Small intestine (tissue), 7 donors: ENCODE measurements at regions not wholly inside any gene's neighbourhood (a gene's known extent, or its start where the extent isn't known, plus 50 kb on each side); places are given as distances from the start of the nearest gene placed in this dataset.
"Not testable (repeated sequence)": the region's sequence is repeated elsewhere in the genome, so short reads cannot be mapped to it uniquely, and the experiment has no call there.

Source experiments
- DNase-seq, 2 donors: peaks; one replicate each; pipeline versions ENCODE4 v3.0.0 to v3.0.0-alpha.2; 2013
- FAIRE-seq: peaks from 2 replicates; lab custom pipeline; 2012; peaks lifted over from hg19 to GRCh38; lab: Jason Lieb, UNC
- H3K27ac ChIP-seq, 3 donors: one replicate each; pipeline ENCODE4 v1.5.1; 2013; ENCODE audit warnings: low read length in 2 of 3, mild to moderate bottlenecking in 2 of 3, control low read depth in 1 of 3, inconsistent platforms in 1 of 3, low read depth in 1 of 3, moderate library complexity in 1 of 3
- H3K27me3 ChIP-seq, 3 donors: one replicate each; pipeline ENCODE4 v1.6.1; 2013; ENCODE audit warnings: low read length in 3 of 3, inconsistent platforms in 1 of 3; ENCODE audit not compliant: control insufficient read depth in 3 of 3, insufficient read depth in 3 of 3
- H3K36me3 ChIP-seq, 3 donors: one replicate each; pipeline ENCODE4 v1.6.1; 2013; ENCODE audit warnings: low read length in 3 of 3, inconsistent platforms in 1 of 3, low read depth in 1 of 3, mild to moderate bottlenecking in 1 of 3, moderate library complexity in 1 of 3; ENCODE audit not compliant: control insufficient read depth in 3 of 3, insufficient read depth in 2 of 3
- H3K4me1 ChIP-seq, 3 donors: one replicate each; pipeline ENCODE4 v1.6.1; 2013; ENCODE audit warnings: low read length in 2 of 3, inconsistent platforms in 1 of 3, low read depth in 1 of 3, mild to moderate bottlenecking in 1 of 3, moderate library complexity in 1 of 3; ENCODE audit not compliant: control insufficient read depth in 3 of 3, insufficient read depth in 2 of 3
- H3K4me3 ChIP-seq, 3 donors: one replicate each; pipeline ENCODE4 v1.5.1; 2013; ENCODE audit warnings: low read length in 3 of 3, control low read depth in 1 of 3, inconsistent platforms in 1 of 3, low read depth in 1 of 3, mild to moderate bottlenecking in 1 of 3, moderate library complexity in 1 of 3
- H3K9me3 ChIP-seq, 2 donors: one replicate each; pipeline ENCODE4 v1.6.1; 2013; ENCODE audit warnings: low read depth in 1 of 2, low read length in 1 of 2; ENCODE audit not compliant: control insufficient read depth in 2 of 2, insufficient read depth in 1 of 2
- WGBS, 3 donors: extraction: QIAGEN DNeasy Blood & Tissue Kit; methylation state at CpG; one replicate each; pipeline ENCODE4 v1.1.7; 2013; 5-methylcytosine and 5-hydroxymethylcytosine counted together
- donor health status: healthy with polysubstance abuse.
- donor health status: control.
- donor health status: control.
- donor health status: Bipolar disorder and iron deficiency.
- donor health status: healthy.

DNA sequence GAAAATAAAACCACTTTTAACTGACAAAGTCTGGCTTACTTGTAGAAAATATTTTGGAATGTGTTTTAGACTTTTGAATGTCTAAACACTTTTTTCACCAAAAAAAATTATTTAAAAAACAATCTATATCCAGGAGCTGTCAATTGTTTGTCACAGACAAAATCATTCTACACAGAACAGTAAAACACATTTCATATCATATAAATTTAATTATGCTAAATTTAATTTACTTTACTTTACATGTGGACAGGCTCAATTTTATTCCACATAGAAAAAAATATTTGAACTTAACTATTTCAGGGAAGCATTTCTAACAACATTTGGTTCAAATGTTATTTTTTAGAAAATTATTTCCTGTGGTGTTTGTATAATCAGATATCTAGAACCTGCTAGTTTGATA lies 1417.0 kb downstream of the ZPLD1 start:
- no peaks in the 10 kb centered on the region for H3K4me1 ChIP-seq
- FAIRE-seq (no peak), DNase-seq (no peak)
- H3K9me3 ChIP-seq = no peaks in the 10 kb centered on the region
- H3K27me3 ChIP-seq = no peaks in the 10 kb centered on the region
- H3K4me3 ChIP-seq = no peak overlapping the region
- H3K36me3 ChIP-seq = no peaks in the 10 kb centered on the region
- H3K27ac ChIP-seq = no peak overlapping the region

DNA sequence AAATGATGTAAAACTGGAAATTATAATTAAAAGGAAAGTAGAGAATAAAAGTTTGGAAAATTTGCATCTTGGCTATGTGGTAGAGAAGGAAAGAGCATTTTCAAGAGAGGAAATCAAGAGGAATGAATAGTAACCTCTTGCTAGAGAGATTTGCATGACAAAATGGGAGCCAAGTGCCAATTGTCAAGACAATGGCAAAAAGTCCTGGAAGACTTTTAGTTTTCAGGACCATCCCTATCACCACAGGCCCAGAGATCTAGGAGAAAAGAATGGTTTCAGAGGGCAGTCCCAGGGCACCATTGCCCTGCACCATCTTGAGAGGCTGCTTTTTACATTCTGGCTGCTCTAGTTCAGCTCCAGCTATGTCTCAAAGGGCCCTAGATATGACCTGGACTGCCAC lies 1427.6 kb downstream of the ZPLD1 start:
- no peak for DNase-seq
- no peak for FAIRE-seq
- Histone ChIP-seq H3K27me3 (no peaks in the 10 kb centered on the region), H3K36me3 (no peaks in the 10 kb centered on the region), H3K9me3 (no peaks in the 10 kb centered on the region), H3K4me1 (no peaks in the 10 kb centered on the region), H3K27ac (no peak overlapping the region), H3K4me3 (no peak overlapping the region)

DNA sequence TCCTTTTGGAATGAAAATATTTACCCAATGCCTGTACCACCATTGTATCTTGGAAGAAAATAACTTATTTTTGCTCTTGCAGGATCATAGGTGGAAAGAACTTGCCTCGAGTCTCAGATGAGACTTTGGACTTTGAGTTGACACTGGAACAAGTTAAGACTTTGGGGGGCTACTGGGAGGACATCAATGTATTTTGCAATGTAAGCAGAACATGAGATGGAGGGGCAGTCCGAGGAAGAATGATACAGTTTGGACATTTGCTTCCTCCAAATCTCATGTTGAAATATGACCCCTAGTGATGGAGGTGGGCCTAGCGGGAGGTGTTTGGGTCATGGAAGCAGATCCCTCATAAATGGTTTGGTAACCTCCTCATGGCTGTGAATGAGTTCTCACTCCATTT lies 1428.6 kb downstream of the ZPLD1 start:
- no peak for DNase-seq
- no peak for FAIRE-seq
- no peaks in the 10 kb centered on the region for H3K27me3 ChIP-seq
- no peaks in the 10 kb centered on the region for H3K36me3 ChIP-seq
- no peak overlapping the region for H3K4me3 ChIP-seq
- H3K27ac ChIP-seq = no peak overlapping the region
- no peaks in the 10 kb centered on the region for H3K9me3 ChIP-seq
- no peaks in the 10 kb centered on the region for H3K4me1 ChIP-seq
- 67 to 80% (median 71%) methylated on average over 3 of the region's 3 CpGs for whole genome bisulfite sequencing, 3 donors

DNA sequence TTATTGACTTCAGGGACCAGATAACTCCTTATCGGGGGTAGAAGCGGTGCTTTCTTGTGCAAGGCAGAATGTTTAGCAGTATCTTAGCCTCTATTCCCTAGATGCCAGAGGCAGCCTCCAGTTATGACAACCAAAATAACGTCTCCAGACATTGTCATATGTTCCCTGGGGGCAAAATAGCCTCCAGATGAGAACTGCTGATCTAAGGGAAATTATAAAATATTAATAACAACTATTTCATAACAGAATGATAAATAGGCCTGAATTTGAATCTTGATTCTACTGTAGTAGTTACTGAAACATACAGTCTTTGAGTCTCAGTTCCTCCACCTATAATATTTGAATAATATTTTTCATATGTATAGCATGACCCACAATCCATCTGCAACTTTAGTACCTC lies 1431.3 kb downstream of the ZPLD1 start:
- FAIRE-seq (no peak), DNase-seq (no peak)
- Histone ChIP-seq H3K27me3 (no peaks in the 10 kb centered on the region), H3K36me3 (no peaks in the 10 kb centered on the region), H3K4me3 (no peak overlapping the region), H3K27ac (no peak overlapping the region), H3K4me1 (no peaks in the 10 kb centered on the region), H3K9me3 (no peaks in the 10 kb centered on the region)
- WGBS, 3 donors = 68 to 78% (median 70%) methylated on average over 3 of the region's 3 CpGs

DNA sequence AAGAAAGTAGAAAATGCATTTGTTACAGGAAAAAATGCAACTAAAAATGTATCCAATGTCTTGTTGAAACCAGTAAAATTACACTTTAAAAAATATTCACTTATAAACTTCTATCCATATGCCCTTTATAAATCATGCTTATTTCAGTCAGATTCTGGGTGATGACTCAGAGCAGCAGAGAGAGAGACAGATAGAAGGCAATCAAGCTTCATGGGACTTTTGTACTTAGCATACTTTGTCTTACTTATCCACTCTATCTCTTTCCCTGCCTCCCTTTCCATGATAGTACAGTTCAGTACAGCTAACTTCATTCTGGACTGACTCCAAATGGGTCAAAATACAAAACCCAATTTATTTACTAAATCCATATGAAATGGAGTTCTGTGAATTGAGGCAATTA lies 1438.2 kb downstream of the ZPLD1 start:
- Histone ChIP-seq H3K27ac (no peak overlapping the region), H3K9me3 (no peaks in the 10 kb centered on the region), H3K4me1 (no peaks in the 10 kb centered on the region), H3K27me3 (no peaks in the 10 kb centered on the region), H3K36me3 (no peaks in the 10 kb centered on the region), H3K4me3 (no peak overlapping the region)
- FAIRE-seq (no peak), DNase-seq (no peak)

DNA sequence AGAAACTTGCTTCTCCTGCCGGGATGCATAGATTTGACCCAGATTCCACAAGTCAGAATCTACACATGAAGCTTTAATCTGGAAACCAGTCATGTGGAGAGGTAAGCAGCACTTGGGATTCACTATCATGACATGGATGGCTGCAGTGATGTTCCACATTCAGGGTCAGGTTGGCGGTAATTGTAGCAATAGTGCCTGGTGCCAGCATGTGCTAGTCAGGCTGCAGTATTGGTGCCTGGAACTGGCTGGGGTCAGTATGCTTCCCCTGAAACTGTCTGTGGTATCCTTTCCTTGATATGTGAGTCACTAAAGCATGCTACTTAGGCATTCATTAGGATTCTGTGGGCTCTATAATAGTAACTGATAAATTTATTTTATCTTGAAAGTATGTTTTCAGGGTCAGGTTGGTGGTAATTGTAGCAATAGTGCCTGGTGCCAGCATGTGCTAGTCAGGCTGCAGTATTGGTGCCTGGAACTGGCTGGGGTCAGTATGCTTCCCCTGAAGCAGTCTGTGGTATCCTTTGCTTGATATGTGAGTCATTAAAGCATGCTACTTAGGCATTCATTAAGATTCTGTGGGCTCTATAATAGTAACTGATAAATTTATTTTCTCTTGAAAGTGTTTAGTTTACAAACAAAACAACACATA lies 1439.2 kb downstream of the ZPLD1 start:
- no peaks in the 10 kb centered on the region for H3K27me3 ChIP-seq
- H3K36me3 ChIP-seq = no peaks in the 10 kb centered on the region
- DNase-seq (no peak), FAIRE-seq (no peak)
- H3K9me3 ChIP-seq = no peaks in the 10 kb centered on the region
- H3K4me1 ChIP-seq = no peaks in the 10 kb centered on the region
- H3K4me3 ChIP-seq = no peak overlapping the region
- WGBS, 3 donors = 82 to 88% (median 88%) methylated on average over 2 of the region's 2 CpGs
- no peak overlapping the region for H3K27ac ChIP-seq

DNA sequence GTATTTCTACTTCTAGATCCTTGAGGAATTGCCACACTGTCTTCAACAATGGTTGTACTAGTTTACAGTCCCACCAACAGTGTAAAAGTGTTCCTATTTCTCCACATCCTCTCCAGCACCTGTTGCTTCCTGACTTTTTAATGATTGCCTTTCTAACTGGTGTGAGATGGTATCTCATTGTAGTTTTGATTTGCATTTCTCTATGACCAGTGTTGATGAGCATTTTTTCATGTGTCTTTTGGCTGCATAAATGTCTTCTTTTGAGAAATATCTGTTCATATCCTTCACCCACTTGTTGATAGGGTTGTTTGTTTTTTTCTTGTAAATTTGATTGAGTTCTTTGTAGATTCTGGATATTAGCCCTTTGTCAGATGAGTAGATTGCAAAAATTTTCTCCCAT lies 1447.0 kb downstream of the ZPLD1 start:
- H3K4me3 ChIP-seq, H3K9me3 ChIP-seq, H3K27me3 ChIP-seq, H3K36me3 ChIP-seq, FAIRE-seq, H3K4me1 ChIP-seq, DNase-seq, H3K27ac ChIP-seq: not testable (repeated sequence)

DNA sequence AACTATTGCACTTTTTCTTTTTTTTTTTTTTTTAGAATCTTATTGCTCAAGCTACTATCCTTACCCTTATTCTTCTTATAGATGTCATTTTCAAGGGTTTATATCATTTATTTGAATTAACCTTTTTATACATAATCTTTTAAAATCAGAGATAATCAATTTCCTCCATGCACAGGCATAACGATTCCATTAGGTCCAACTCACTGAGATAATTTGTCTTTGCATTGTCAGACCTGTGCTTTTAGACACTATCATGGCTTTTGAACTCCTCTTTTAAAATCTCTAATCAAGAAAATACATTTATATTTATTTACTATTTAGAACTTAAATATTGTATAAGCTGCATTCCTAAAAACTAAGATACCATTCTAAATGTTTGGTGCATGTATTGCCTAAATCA lies 1454.9 kb downstream of the ZPLD1 start:
- no peak overlapping the region for H3K4me3 ChIP-seq
- FAIRE-seq = no peak
- no peaks in the 10 kb centered on the region for H3K9me3 ChIP-seq
- no peaks in the 10 kb centered on the region for H3K27me3 ChIP-seq
- no peak overlapping the region for H3K27ac ChIP-seq
- H3K36me3 ChIP-seq = no peaks in the 10 kb centered on the region
- H3K4me1 ChIP-seq = no peaks in the 10 kb centered on the region
- DNase-seq = no peak
- WGBS, 3 donors = 47 to 63% (median 54%) methylated on average over 1 of the region's 1 CpG

DNA sequence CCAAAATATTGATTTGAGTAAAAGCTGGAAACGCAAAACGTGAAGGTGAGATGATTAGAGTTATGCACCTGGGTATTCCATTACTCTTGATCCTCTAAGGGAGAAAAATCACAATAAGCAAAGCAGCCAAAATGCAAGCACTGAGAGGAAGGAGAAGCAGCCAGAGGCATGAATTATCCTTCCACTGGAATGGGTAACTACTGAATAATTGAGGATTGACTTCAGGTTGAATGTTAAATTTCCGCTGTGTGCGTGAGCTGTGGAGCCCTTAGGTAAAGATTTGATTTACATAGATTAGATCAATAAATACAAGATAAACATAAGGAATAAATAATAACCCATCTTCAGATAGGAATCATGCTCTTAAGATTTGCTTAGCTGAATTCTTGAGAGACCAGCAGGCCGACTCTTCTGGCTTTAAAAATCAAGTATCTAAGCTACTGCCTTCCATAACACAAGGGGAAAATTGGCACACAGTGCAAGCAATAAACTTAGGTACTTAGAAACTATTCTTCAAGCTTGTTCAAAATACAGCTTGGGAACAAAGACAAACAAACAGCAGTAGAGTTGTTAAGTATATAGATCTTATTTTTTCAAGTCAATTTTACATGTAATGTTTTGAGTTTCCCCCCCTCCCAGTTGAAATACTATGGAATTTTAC lies 1459.5 kb downstream of the ZPLD1 start:
- H3K9me3 ChIP-seq = no peaks in the 10 kb centered on the region
- 73 to 86% (median 73%) methylated on average over 5 of the region's 5 CpGs for WGBS, 3 donors
- FAIRE-seq = no peak
- H3K4me1 ChIP-seq = no peaks in the 10 kb centered on the region
- no peak overlapping the region for H3K4me3 ChIP-seq
- DNase-seq = no peak
- H3K27ac ChIP-seq = no peak overlapping the region
- H3K36me3 ChIP-seq = no peaks in the 10 kb centered on the region
- H3K27me3 ChIP-seq = no peaks in the 10 kb centered on the region
